ENCODE measurements at regions not wholly inside any gene's neighbourhood (a gene's known extent, or its start where the extent isn't known, plus 50 kb on each side); places are given as distances from the start of the nearest gene placed in this dataset.

DNA sequence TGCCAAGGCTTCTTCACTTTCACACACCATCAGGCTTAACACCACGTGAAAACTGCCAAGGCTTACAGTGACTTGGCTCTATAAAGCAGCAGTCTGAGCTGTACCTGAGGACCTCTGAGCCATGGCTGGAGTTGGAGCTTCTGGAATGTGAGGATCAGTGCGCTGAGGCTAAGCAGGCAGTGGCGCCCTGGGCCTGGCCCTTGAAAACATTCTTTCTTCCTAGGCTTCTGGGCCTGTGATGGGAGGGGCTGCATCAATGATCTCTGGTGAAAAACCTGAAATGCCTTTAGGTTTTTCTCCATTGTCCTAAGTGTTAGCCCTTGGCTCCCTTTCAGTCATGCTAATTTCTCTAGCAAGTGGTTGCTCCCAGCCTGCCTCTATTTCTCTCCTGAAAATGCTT is 192.5 kb upstream of the PCDH20 start:
- Histone ChIP-seq H3K4me1 (ENCODE audit: control insufficient read depth in 1 of 2, low read depth in 2 of 2) (no peaks in the 10 kb centered on the region), H3K27ac (no peak overlapping the region), H3K9me3 (no peaks in the 10 kb centered on the region), H3K27me3 (replicated peaks; ENCODE audit: insufficient read depth) (no peaks in the 10 kb centered on the region), H3K4me3 (no peak overlapping the region), H3K36me3 (no peaks in the 10 kb centered on the region)
- ATAC-seq (ENCODE audit: insufficient number of reproducible peaks, low FRiP score, low read depth) (no peak), DNase-seq (ENCODE audit: low spot score) (no peak)
- TF ChIP-seq, protein P1, sequence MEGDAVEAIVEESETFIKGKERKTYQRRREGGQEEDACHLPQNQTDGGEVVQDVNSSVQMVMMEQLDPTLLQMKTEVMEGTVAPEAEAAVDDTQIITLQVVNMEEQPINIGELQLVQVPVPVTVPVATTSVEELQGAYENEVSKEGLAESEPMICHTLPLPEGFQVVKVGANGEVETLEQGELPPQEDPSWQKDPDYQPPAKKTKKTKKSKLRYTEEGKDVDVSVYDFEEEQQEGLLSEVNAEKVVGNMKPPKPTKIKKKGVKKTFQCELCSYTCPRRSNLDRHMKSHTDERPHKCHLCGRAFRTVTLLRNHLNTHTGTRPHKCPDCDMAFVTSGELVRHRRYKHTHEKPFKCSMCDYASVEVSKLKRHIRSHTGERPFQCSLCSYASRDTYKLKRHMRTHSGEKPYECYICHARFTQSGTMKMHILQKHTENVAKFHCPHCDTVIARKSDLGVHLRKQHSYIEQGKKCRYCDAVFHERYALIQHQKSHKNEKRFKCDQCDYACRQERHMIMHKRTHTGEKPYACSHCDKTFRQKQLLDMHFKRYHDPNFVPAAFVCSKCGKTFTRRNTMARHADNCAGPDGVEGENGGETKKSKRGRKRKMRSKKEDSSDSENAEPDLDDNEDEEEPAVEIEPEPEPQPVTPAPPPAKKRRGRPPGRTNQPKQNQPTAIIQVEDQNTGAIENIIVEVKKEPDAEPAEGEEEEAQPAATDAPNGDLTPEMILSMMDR (IDR thresholded peaks at IDR 0.05): no peak

DNA sequence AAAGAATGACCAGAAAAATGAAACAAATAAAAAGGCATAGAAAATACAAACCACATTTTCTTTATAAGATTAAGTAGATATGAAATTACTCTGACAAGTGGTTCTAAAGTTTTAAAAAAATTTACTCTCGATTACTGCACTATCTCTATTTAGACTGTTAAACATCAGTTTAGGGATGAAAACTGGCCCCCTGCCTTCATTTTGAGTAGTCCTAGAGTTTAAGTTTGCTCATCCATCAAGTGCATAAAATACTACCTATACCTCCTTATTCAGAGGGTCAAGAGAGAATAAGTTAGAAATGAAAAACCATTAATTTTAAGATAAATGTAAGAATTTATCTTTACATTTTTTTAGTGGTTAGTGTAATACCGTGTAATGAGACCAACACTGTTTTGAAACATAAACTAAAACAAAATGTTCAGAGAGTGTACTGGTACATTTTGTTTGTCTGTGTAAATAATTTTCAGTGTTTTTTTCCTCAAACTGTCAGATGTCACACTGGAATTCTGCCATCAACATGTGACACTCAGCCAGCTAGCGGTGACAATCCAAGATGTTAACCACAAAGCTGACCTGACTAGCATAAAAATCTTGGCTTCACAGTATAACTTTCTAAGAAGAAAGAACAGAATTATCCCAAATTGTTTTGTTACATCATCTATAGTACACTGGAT is 184.8 kb upstream of the PCDH20 start:
- Histone ChIP-seq H3K27me3 (replicated peaks; ENCODE audit: insufficient read depth) (no peaks in the 10 kb centered on the region), H3K4me1 (ENCODE audit: control insufficient read depth in 1 of 2, low read depth in 2 of 2) (no peaks in the 10 kb centered on the region), H3K27ac (no peak overlapping the region), H3K36me3 (no peaks in the 10 kb centered on the region), H3K4me3 (no peak overlapping the region), H3K9me3 (no peaks in the 10 kb centered on the region)
- DNase-seq (ENCODE audit: low spot score): no peak
- TF ChIP-seq, protein P1 (IDR thresholded peaks at IDR 0.05): no peak
- ATAC-seq (ENCODE audit: insufficient number of reproducible peaks, low FRiP score, low read depth): no peak

DNA sequence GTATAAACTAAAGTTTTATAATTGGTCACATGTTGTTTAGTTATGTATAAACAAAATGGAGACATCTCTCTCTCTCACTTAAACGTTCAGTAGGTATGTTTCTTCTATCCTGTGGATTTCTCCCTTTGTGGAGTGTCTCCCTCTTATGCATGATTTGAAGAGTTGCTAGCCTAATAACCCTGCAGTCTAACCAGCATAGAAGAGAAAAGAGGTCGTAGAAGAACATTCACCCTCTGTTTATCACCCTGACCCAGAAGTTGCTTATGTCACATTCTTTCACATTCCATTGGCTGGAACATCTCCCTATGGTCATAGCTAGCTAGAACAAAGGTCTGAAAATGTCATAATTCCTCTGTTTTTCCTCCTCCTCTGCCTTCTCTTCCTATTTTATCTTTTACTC is 176.8 kb upstream of the PCDH20 start:
- DNase-seq (ENCODE audit: low spot score) (no peak), ATAC-seq (ENCODE audit: insufficient number of reproducible peaks, low FRiP score, low read depth) (no peak)
- Histone ChIP-seq H3K27me3 (replicated peaks; ENCODE audit: insufficient read depth) (no peaks in the 10 kb centered on the region), H3K27ac (no peak overlapping the region), H3K36me3 (no peaks in the 10 kb centered on the region), H3K4me1 (ENCODE audit: control insufficient read depth in 1 of 2, low read depth in 2 of 2) (no peaks in the 10 kb centered on the region), H3K9me3 (no peaks in the 10 kb centered on the region), H3K4me3 (no peak overlapping the region)
- TF ChIP-seq, protein P1 (IDR thresholded peaks at IDR 0.05): no peak

DNA sequence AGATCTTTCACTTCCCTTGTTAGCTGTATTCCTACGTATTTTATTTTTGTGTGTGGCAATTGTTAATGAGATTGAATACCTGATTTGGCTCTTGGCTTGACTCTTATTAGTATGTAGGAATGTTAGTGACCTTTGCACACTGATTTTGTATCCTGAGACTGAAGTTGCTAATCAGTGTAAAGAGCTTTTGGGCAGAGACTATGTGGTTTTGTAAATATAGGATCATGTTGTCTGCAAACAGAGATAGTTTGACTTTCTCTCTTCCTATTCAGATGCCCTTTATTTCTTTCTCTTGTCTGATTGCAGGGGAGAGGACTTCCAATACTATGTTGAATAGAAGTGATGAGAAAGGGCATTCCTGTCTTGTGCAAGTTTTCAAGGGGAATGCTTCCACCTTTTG is 160.3 kb upstream of the PCDH20 start:
- TF ChIP-seq, protein P1 (IDR thresholded peaks at IDR 0.05): no peak
- Histone ChIP-seq H3K36me3 (no peaks in the 10 kb centered on the region), H3K27ac (no peak overlapping the region), H3K4me1 (ENCODE audit: control insufficient read depth in 1 of 2, low read depth in 2 of 2) (no peaks in the 10 kb centered on the region), H3K27me3 (replicated peaks; ENCODE audit: insufficient read depth) (no peaks in the 10 kb centered on the region), H3K4me3 (no peak overlapping the region), H3K9me3 (no peaks in the 10 kb centered on the region)
- ATAC-seq (ENCODE audit: insufficient number of reproducible peaks, low FRiP score, low read depth) (no peak), DNase-seq (ENCODE audit: low spot score) (no peak)

DNA sequence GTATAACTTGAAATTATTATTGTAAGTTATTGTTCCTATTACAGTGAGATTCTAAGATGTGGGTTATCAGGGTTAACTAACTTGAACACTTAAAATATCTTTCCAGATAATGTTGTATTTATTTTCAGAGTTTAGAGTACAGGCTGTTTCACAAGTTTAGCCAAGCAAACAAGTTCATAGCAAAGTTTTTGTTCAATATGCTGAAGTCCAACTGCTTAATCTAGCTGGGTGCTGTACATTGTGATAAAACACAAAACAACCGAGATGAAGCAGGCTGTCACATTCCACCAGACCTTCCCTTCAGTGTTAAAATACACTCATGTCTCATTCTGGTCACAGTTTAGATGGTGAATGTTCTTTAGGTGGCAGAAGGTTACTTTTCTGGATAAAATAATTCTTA is 148.0 kb upstream of the PCDH20 start:
- H3K4me1 ChIP-seq (ENCODE audit: control insufficient read depth in 1 of 2, low read depth in 2 of 2): no peaks in the 10 kb centered on the region
- no peaks in the 10 kb centered on the region for H3K27me3 ChIP-seq (replicated peaks; ENCODE audit: insufficient read depth)
- H3K9me3 ChIP-seq: no peaks in the 10 kb centered on the region
- TF ChIP-seq, protein P1 (IDR thresholded peaks at IDR 0.05): no peak
- ATAC-seq (ENCODE audit: insufficient number of reproducible peaks, low FRiP score, low read depth) (no peak), DNase-seq (ENCODE audit: low spot score) (no peak)
- no peaks in the 10 kb centered on the region for H3K36me3 ChIP-seq
- H3K4me3 ChIP-seq: no peak overlapping the region
- no peak overlapping the region for H3K27ac ChIP-seq
